ENCODE measurements at regions not wholly inside any gene's neighbourhood (a gene's known extent, or its start where the extent isn't known, plus 50 kb on each side); places are given as distances from the start of the nearest gene placed in this dataset.

DNA sequence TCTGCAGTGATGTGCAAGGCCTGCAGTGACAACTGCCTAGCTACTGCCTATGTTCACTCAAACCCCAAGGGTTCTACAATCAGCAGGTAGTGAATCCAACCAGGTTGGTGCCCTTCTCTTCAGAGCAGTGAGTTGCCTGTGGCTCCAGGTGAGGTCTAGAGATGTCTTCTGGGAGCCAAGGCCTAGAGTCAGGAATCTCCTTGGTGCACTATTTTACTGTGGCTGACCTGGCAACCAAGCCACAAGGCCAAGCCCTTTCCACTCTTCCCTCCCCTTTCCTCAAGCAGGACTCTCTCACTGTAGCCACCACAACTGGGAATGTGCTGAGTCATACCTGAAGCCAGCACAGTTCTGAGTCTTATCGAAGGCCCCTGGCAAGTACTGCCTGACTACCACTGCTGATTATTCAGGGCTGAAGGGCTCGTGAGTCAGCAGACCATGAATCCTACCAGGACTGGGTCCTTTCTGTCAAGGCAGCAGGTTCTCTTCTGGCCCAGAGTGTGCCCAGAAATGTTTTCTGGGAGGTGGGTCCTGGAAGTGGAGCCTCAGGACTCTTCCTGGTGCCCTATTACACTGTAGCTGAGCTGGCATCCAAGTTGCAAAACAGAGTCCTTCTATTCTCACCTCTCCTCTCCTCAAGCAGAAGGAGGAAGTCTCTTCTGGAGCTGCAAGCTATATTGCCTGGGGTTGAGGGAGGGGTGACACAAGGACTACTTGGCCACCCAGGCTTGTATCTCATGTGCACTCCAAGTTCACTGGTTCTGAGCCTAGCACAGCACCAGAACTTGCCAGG is 111.6 kb downstream of the BTC start:
- DNase-seq (ENCODE audit: low read depth) = no peak

DNA sequence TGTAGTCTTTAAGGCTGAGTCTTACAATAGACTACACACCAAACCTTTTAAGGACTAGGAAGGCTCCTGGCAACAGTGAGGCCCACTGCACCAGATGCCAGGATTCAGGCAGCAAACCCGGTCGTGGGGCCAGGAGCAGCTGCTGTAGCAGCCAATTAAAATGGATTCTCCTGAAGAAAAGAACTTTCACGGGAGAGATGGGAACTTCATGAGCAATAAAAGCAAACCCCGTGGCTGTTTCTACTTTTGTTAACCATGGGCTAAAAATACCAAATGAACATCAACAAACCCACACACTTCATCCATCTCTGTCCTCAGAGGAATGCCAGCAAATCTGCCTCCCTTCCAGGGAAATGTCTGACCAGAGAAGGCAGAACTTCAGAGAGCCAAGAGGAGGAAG is 101.4 kb downstream of the BTC start:
- DNase-seq (ENCODE audit: low read depth) = no peak
